ENCODE measurements at regions not wholly inside any gene's neighbourhood (a gene's known extent, or its start where the extent isn't known, plus 50 kb on each side); places are given as distances from the start of the nearest gene placed in this dataset.

DNA sequence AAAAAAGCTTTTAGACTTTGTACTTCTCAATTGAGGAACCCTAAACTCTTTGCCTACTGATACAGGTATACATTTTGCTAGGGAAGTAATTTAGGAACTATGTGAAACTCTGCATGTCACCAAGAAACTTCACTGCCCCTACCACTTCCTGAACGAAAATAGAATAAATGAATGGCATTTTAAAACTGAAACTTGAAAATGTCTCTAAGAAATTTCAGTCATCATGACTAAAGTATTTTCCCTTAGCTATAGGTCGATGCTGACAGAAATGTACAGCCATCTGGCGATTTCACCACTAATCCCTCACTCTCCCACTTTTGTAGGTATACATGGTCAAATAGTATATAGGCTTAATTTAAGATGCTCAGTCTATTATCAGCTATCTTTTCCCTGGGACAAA lies 194.9 kb upstream of the SYT10 start:
- TF ChIP-seq, protein P1, sequence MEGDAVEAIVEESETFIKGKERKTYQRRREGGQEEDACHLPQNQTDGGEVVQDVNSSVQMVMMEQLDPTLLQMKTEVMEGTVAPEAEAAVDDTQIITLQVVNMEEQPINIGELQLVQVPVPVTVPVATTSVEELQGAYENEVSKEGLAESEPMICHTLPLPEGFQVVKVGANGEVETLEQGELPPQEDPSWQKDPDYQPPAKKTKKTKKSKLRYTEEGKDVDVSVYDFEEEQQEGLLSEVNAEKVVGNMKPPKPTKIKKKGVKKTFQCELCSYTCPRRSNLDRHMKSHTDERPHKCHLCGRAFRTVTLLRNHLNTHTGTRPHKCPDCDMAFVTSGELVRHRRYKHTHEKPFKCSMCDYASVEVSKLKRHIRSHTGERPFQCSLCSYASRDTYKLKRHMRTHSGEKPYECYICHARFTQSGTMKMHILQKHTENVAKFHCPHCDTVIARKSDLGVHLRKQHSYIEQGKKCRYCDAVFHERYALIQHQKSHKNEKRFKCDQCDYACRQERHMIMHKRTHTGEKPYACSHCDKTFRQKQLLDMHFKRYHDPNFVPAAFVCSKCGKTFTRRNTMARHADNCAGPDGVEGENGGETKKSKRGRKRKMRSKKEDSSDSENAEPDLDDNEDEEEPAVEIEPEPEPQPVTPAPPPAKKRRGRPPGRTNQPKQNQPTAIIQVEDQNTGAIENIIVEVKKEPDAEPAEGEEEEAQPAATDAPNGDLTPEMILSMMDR (conservative IDR thresholded peaks at IDR 0.05; ENCODE audit: low read length), result no peak
- no peak for TF ChIP-seq EZH2phosphoT487 (IDR thresholded peaks at IDR 0.05; ENCODE audit: borderline replicate concordance)

Measured in Loucy (cell line).